Esophagus squamous epithelium (tissue), 5 donors: ENCODE measurements at regions not wholly inside any gene's neighbourhood (a gene's known extent, or its start where the extent isn't known, plus 50 kb on each side); places are given as distances from the start of the nearest gene placed in this dataset.

Experiments used
- DNase-seq: peaks from one replicate; lab custom pipeline; 2025; lab: John Stamatoyannopoulos, UW
- H3K27ac ChIP-seq, 4 donors: fragments of 200-600 bp; sonication (generic); one replicate each; pipeline ENCODE4 v1.5.1; 2016 to 2019; ENCODE audit warnings: mild to moderate bottlenecking in 1 of 4
- H3K27me3 ChIP-seq, 4 donors: fragments of 200-600 bp; sonication (generic); 1 replicate in 3 of 4; 2 replicates in 1 of 4; pipeline versions ENCODE4 v1.5.1 to v1.6.0; 2017 to 2021; ENCODE audit warnings: antibody characterized with exemption in 1 of 4
- H3K36me3 ChIP-seq, 3 donors: fragments of 200-600 bp; sonication (generic); one replicate each; pipeline ENCODE4 v1.5.1; 2016 to 2019
- H3K4me1 ChIP-seq, 3 donors: fragments of 200-600 bp; sonication (generic); one replicate each; pipeline ENCODE4 v1.5.1; 2017 to 2019
- H3K4me3 ChIP-seq, 4 donors: fragments of 200-600 bp; sonication (generic); 1 replicate in 3 of 4; 2 replicates in 1 of 4; pipeline ENCODE4 v1.5.1; 2016 to 2019; ENCODE audit warnings: mild to moderate bottlenecking in 2 of 4, moderate library complexity in 1 of 4
- H3K9me3 ChIP-seq, 3 donors: fragments of 200-600 bp; sonication (generic); one replicate each; pipeline ENCODE4 v1.5.1; 2016 to 2019
- POLR2A ChIP-seq, 4 donors: fragments of 450-650 bp; IDR thresholded peaks; one replicate each; pipeline ENCODE4 v1.6.1; 2017; ENCODE audit warnings: antibody characterized with exemption in 4 of 4, mild to moderate bottlenecking in 4 of 4, moderate library complexity in 3 of 4
- WGBS, 2 donors: methylation state at CpG; one replicate each; pipeline ENCODE4 v1.1.5; 2018; 5-methylcytosine and 5-hydroxymethylcytosine counted together
- intact Hi-C: fragments of 100-400 bp; cut with DNase I; formaldehyde crosslinking; loops from one replicate; pipeline ENCODE4 v1.15.0; 2022
- TF ChIP-seq, protein P1 (sequence below), 6 experiments: fragments of 450-650 bp in 4 of 6; fragments of 200-600 bp in 2 of 6; sonication (generic) in 2 of 6; IDR thresholded peaks; one replicate each; pipeline ENCODE4 v1.5.1; 2016 to 2019; ENCODE audit warnings: antibody characterized with exemption in 6 of 6, mild to moderate bottlenecking in 4 of 6, moderate library complexity in 4 of 6
- donor health status: DM: yes; HTN: yes; CAD: no.

DNA sequence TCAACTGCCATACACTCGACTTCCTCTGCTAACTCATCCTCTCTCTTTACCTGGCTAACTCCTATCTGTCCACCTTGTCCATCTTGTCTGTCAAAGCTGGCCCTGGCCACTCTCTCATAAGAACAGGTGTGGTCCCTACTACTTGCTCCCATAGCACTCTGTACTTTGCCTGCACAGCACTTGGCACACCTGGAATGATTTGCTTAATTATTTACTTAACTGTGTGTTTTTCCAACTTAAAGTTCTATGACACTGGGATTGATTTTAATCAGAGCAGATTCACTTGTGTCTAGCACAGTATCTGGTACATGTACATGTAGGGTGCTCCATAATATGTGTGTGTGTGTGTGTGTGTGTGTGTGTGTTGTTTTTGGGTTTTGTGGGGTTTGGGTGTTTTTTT, 111.6 kb downstream of the ZNF281 start:
- peaks cover 0 to 16% (median 0%) of the 10 kb centered on the region in 3 donors for H3K4me1 ChIP-seq
- intact Hi-C loops: no loop called here
- H3K27ac ChIP-seq: no peak overlapping the region
- no peak overlapping the region for H3K4me3 ChIP-seq
- WGBS, 2 donors: 50 to 53% methylated on average over 1 of the region's 1 CpG
- H3K27me3 ChIP-seq: peaks cover 0 to 34% (median 0%) of the 10 kb centered on the region in 4 donors
- no peaks in the 10 kb centered on the region for H3K36me3 ChIP-seq
- TF ChIP-seq, protein P1, sequence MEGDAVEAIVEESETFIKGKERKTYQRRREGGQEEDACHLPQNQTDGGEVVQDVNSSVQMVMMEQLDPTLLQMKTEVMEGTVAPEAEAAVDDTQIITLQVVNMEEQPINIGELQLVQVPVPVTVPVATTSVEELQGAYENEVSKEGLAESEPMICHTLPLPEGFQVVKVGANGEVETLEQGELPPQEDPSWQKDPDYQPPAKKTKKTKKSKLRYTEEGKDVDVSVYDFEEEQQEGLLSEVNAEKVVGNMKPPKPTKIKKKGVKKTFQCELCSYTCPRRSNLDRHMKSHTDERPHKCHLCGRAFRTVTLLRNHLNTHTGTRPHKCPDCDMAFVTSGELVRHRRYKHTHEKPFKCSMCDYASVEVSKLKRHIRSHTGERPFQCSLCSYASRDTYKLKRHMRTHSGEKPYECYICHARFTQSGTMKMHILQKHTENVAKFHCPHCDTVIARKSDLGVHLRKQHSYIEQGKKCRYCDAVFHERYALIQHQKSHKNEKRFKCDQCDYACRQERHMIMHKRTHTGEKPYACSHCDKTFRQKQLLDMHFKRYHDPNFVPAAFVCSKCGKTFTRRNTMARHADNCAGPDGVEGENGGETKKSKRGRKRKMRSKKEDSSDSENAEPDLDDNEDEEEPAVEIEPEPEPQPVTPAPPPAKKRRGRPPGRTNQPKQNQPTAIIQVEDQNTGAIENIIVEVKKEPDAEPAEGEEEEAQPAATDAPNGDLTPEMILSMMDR (IDR thresholded peaks at IDR 0.05): no peak
- no peak for TF ChIP-seq POLR2A (IDR thresholded peaks at IDR 0.05)
- H3K9me3 ChIP-seq: no peaks in the 10 kb centered on the region
- DNase-seq: no peak

DNA sequence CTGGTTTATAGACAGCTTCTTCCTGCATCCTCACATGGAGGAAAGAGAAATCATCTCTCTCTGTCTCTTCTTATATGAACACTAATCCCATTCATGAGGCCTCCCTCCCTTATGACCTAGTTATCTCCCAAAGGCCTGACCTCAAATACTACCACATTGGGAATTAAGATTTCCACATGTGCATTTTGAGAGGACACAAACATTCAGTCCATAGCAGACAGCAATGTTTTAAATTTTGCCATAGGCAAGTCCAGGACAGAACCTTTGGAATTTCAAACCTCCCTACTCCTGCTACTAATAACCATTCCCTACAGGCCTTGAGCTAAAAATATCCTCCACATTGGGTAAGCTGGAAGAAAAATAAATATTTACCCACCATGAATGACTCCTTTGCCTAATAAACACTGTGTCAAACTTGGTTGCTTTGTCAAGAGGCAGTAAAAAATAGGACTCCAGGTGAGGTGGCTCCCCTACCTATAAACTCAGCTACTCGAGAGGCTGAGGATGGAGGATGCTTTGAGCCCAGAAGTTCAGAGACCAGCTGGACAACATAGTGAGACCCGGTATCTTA, 113.7 kb downstream of the ZNF281 start:
- WGBS, 2 donors: 36 to 41% methylated on average over 2 of the region's 2 CpGs
- intact Hi-C loops: no loop called here
- H3K27me3 ChIP-seq: peaks cover 0 to 21% (median 0%) of the 10 kb centered on the region in 4 donors
- no peak overlapping the region for H3K4me3 ChIP-seq
- no peaks in the 10 kb centered on the region for H3K36me3 ChIP-seq
- H3K9me3 ChIP-seq: no peaks in the 10 kb centered on the region
- TF ChIP-seq POLR2A (IDR thresholded peaks at IDR 0.05): no peak
- TF ChIP-seq, protein P1 (IDR thresholded peaks at IDR 0.05): no peak
- H3K27ac ChIP-seq: no peak overlapping the region
- no peaks in the 10 kb centered on the region for H3K4me1 ChIP-seq
- no peak for DNase-seq

DNA sequence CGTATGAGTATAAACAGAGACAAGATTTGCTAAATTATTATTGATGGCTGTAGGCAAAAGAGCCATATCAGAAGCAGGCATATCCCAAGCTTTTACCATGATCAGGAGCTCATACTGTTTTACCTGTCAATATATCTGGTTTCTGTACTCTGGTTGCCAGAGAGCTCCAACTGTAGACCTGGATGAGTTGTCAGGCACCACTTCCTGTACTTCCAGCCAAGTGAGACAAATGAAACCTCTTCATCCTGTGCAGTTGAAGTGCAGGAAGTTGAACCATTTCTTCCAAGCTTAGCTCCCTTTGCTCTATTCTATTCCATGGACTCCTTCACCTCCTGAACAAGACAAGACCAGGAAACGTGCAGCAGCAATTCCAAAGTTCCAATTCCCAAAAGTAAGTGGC, 115.6 kb downstream of the ZNF281 start:
- no peak overlapping the region for H3K27ac ChIP-seq
- no peak for DNase-seq
- WGBS, 2 donors: 82 to 88% methylated on average over 2 of the region's 2 CpGs
- peaks cover 0 to 10% (median 0%) of the 10 kb centered on the region in 4 donors for H3K27me3 ChIP-seq
- H3K9me3 ChIP-seq: no peaks in the 10 kb centered on the region
- H3K4me3 ChIP-seq: no peak overlapping the region
- no peaks in the 10 kb centered on the region for H3K36me3 ChIP-seq
- no peak for TF ChIP-seq POLR2A (IDR thresholded peaks at IDR 0.05)
- TF ChIP-seq, protein P1 (IDR thresholded peaks at IDR 0.05): no peak
- H3K4me1 ChIP-seq: no peaks in the 10 kb centered on the region
- intact Hi-C loops: no loop called here

DNA sequence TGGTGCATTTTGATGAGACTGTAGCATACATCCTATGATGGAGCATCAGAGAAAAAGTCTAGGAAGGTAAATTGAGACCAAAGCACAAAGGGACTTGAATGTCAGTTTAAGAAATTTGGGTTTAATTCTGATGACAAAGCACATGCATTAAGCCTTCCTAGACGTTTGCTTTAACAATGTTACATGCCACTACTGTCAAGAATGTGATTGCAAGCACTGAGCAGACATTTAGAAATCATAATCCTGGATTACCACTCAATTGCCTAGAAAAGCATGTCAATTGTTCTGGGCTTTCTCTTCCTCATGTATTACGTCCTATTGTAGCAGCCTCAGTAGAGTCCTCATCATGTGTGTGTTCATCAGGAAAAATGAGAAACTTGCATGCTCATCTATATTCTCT, 117.1 kb downstream of the ZNF281 start:
- Histone ChIP-seq H3K27me3 (peaks cover 0 to 10% (median 0%) of the 10 kb centered on the region in 4 donors), H3K4me1 (no peaks in the 10 kb centered on the region), H3K4me3 (no peak overlapping the region), H3K36me3 (no peaks in the 10 kb centered on the region), H3K27ac (no peak overlapping the region), H3K9me3 (no peaks in the 10 kb centered on the region)
- intact Hi-C loops: no loop called here
- WGBS, 2 donors: 42 to 51% methylated on average over 2 of the region's 2 CpGs
- DNase-seq: no peak
- TF ChIP-seq, protein P1 (IDR thresholded peaks at IDR 0.05): no peak
- TF ChIP-seq POLR2A (IDR thresholded peaks at IDR 0.05): no peak

DNA sequence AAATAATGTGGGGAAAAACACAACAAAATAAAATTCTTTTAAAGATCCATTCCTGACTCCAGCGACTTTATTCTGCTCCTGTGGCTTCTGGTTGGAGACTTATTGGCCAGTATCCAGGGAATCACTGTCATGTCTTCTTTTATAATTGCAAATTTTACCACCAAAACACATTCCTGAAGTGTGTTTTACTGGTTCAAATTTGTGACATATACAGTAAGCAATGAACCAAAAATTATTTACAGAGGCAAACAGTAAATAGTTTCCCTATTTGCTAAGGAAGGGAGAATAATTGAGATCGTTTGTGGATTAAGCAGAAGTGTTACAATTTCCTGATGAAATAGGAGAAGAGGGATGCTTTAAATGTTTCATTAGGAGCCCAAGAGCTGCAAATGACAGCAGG, 118.7 kb downstream of the ZNF281 start:
- Histone ChIP-seq H3K27ac (no peak overlapping the region), H3K4me1 (no peaks in the 10 kb centered on the region), H3K9me3 (no peaks in the 10 kb centered on the region), H3K36me3 (no peaks in the 10 kb centered on the region), H3K4me3 (no peak overlapping the region), H3K27me3 (peaks cover 0 to 13% (median 0%) of the 10 kb centered on the region in 4 donors)
- WGBS, 2 donors: 48 to 50% methylated on average over 2 of the region's 2 CpGs
- TF ChIP-seq, protein P1 (IDR thresholded peaks at IDR 0.05): no peak
- no peak for TF ChIP-seq POLR2A (IDR thresholded peaks at IDR 0.05)
- intact Hi-C loops: no loop called here
- DNase-seq: no peak
